Endodermal cell (in vitro differentiated cells): ENCODE measurements at regions not wholly inside any gene's neighbourhood (a gene's known extent, or its start where the extent isn't known, plus 50 kb on each side); places are given as distances from the start of the nearest gene placed in this dataset.

ENCODE experiments used
- DNase-seq: peaks from one replicate; pipeline ENCODE4 v3.0.0-alpha.2; 2017
- H3K27ac ChIP-seq: 2 replicates; pipeline ENCODE4 v1.5.1; 2013; ENCODE audit warnings: mild to moderate bottlenecking, low read depth, low read length, moderate library complexity
- H3K27me3 ChIP-seq: 2 replicates; pipeline ENCODE4 v1.6.1; 2013; ENCODE audit warnings: mild to moderate bottlenecking, low read length, moderate library complexity; ENCODE audit not compliant: insufficient read depth, control insufficient read depth, poor library complexity, severe bottlenecking
- H3K36me3 ChIP-seq: 2 replicates; pipeline ENCODE4 v1.7.0; 2013; ENCODE audit warnings: mild to moderate bottlenecking, low read length, moderate library complexity; ENCODE audit not compliant: control insufficient read depth, insufficient read depth
- H3K4me1 ChIP-seq: one replicate; pipeline ENCODE4 v1.7.0; 2013; ENCODE audit warnings: low read length; ENCODE audit not compliant: control insufficient read depth, insufficient read depth
- H3K4me3 ChIP-seq: 2 replicates; pipeline ENCODE4 v1.5.1; 2013; ENCODE audit warnings: mild to moderate bottlenecking, low read length, moderate library complexity
- H3K9ac ChIP-seq: 2 replicates; pipeline ENCODE4 v1.6.1; 2013; ENCODE audit warnings: mild to moderate bottlenecking, low read length, moderate library complexity; ENCODE audit not compliant: poor library complexity, severe bottlenecking; ENCODE audit errors: extremely low read depth
- H3K9me3 ChIP-seq: 2 replicates; pipeline ENCODE4 v1.6.1; 2013; ENCODE audit warnings: mild to moderate bottlenecking, low read length, moderate library complexity; ENCODE audit not compliant: control insufficient read depth
- H3K27ac Mint-ChIP-seq: 2 replicates; pipeline ENCODE4 v1.8.0; 2020; ENCODE audit warnings: mixed read lengths
- H3K27me3 Mint-ChIP-seq: 2 replicates; pipeline ENCODE4 v1.8.0; 2021; ENCODE audit warnings: mild to moderate bottlenecking, mixed read lengths; ENCODE audit not compliant: insufficient read depth
- H3K36me3 Mint-ChIP-seq: 2 replicates; pipeline ENCODE4 v1.8.0; 2020; ENCODE audit warnings: low read depth, mixed read lengths
- H3K4me1 Mint-ChIP-seq: 2 replicates; pipeline ENCODE4 v1.8.0; 2020; ENCODE audit warnings: mixed read lengths
- H3K4me3 Mint-ChIP-seq: 2 replicates; pipeline ENCODE4 v1.8.0; 2020; ENCODE audit warnings: mild to moderate bottlenecking, moderate library complexity, mixed read lengths
- H3K9me3 Mint-ChIP-seq: 2 replicates; pipeline ENCODE4 v1.8.0; 2020; ENCODE audit warnings: mild to moderate bottlenecking, mixed read lengths
- CTCF ChIP-seq: fragments of 200-600 bp; sonication (generic); conservative IDR thresholded peaks from 2 replicates; pipeline ENCODE4 v1.5.0; 2021; ENCODE audit warnings: antibody characterized with exemption, mild to moderate bottlenecking
- WGBS, 2 experiments: methylation state at CpG; one replicate each; pipeline versions ENCODE4 v1.1.5 to v1.1.7; 2013; ENCODE audit warnings: missing lambda C conversion rate in 2 of 2, mixed read lengths in 1 of 2; ENCODE audit not compliant: insufficient coverage in 1 of 2, insufficient read length in 1 of 2; 5-methylcytosine and 5-hydroxymethylcytosine counted together

- H3K27me3 ChIP-seq: no peaks in the 10 kb centered on the region
- TF ChIP-seq CTCF: no peak
- Mint-ChIP-seq H3K27me3 (no peaks in the 10 kb centered on the region), H3K27ac (no peak overlapping the region), H3K4me1 (no peaks in the 10 kb centered on the region), H3K4me3 (no peak overlapping the region), H3K36me3 (no peaks in the 10 kb centered on the region), H3K9me3 (peaks cover 21% of the 10 kb centered on the region)
- no peak overlapping the region for H3K27ac ChIP-seq
- peaks cover 13% of the 10 kb centered on the region for H3K9me3 ChIP-seq
- no peak overlapping the region for H3K4me3 ChIP-seq
- 89% methylated on average over 2 of the region's 2 CpGs; no CpG with 5 or more reads in 1 of the 2 experiments for WGBS, 2 experiments
- no peak for DNase-seq
- H3K4me1 ChIP-seq: no peaks in the 10 kb centered on the region
- no peaks in the 10 kb centered on the region for H3K36me3 ChIP-seq
- H3K9ac ChIP-seq: no peak overlapping the region
Measured at GRCh38 chr3:135869439-135870105, 96.0 kb upstream of the PPP2R3A start.

GRCh38 chr3:135871311-135871710 is 94.2 kb upstream of the PPP2R3A start:
- WGBS, 2 experiments: 92 to 93% methylated on average over 1 of the region's 1 CpG

GRCh38 chr3:135874035-135874434 is 91.5 kb upstream of the PPP2R3A start:
- Histone ChIP-seq H3K9ac (no peak overlapping the region), H3K27ac (no peak overlapping the region), H3K4me1 (no peaks in the 10 kb centered on the region), H3K4me3 (no peak overlapping the region), H3K36me3 (no peaks in the 10 kb centered on the region), H3K9me3 (peaks cover 8% of the 10 kb centered on the region), H3K27me3 (no peaks in the 10 kb centered on the region)
- DNase-seq: no peak
- no peak for TF ChIP-seq CTCF
- Mint-ChIP-seq H3K27me3 (no peaks in the 10 kb centered on the region), H3K9me3 (peaks cover 15% of the 10 kb centered on the region), H3K36me3 (no peaks in the 10 kb centered on the region), H3K27ac (no peak overlapping the region), H3K4me3 (no peak overlapping the region), H3K4me1 (no peaks in the 10 kb centered on the region)
- WGBS, 2 experiments: 82% methylated on average over 2 of the region's 2 CpGs; no CpG with 5 or more reads in 1 of the 2 experiments

More at GRCh38 chr3:135871311-135871710, 94.2 kb upstream of the PPP2R3A start:
- no peak for DNase-seq
- H3K9me3 Mint-ChIP-seq: peaks cover 23% of the 10 kb centered on the region
- no peak overlapping the region for H3K4me3 Mint-ChIP-seq
- H3K4me3 ChIP-seq: no peak overlapping the region
- H3K27me3 Mint-ChIP-seq: no peaks in the 10 kb centered on the region
- no peaks in the 10 kb centered on the region for H3K4me1 ChIP-seq
- no peak for TF ChIP-seq CTCF
- no peak overlapping the region for H3K27ac ChIP-seq
- no peaks in the 10 kb centered on the region for H3K36me3 Mint-ChIP-seq
- no peaks in the 10 kb centered on the region for H3K36me3 ChIP-seq
- no peaks in the 10 kb centered on the region for H3K27me3 ChIP-seq
- no peak overlapping the region for H3K27ac Mint-ChIP-seq
- no peak overlapping the region for H3K9ac ChIP-seq
- peaks cover 13% of the 10 kb centered on the region for H3K9me3 ChIP-seq
- H3K4me1 Mint-ChIP-seq: no peaks in the 10 kb centered on the region
